ENCODE measurements at regions not wholly inside any gene's neighbourhood (a gene's known extent, or its start where the extent isn't known, plus 50 kb on each side); places are given as distances from the start of the nearest gene placed in this dataset.

DNA sequence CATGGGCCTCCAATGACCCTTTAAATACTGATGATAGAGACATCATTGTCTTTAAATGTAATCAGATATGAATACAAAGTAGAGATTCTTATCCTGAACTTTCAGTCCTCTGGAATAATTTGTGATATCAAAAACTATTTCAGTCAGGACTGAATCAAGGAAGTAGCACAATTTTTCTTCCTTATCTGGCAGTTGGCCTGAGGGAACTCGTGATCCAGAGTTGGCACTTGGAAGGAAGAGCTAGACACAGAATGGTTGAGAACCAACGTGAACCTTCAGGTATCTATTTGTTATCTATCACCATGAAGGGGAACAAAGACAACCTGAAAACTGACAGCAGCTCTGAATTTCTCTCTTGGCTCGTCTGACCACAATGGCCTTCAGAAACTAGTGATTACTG, 269.3 kb downstream of the PRDM9 start:
- TF ChIP-seq, protein P1, sequence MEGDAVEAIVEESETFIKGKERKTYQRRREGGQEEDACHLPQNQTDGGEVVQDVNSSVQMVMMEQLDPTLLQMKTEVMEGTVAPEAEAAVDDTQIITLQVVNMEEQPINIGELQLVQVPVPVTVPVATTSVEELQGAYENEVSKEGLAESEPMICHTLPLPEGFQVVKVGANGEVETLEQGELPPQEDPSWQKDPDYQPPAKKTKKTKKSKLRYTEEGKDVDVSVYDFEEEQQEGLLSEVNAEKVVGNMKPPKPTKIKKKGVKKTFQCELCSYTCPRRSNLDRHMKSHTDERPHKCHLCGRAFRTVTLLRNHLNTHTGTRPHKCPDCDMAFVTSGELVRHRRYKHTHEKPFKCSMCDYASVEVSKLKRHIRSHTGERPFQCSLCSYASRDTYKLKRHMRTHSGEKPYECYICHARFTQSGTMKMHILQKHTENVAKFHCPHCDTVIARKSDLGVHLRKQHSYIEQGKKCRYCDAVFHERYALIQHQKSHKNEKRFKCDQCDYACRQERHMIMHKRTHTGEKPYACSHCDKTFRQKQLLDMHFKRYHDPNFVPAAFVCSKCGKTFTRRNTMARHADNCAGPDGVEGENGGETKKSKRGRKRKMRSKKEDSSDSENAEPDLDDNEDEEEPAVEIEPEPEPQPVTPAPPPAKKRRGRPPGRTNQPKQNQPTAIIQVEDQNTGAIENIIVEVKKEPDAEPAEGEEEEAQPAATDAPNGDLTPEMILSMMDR (IDR thresholded peaks at IDR 0.05), result no peak
- no peak for TF ChIP-seq POLR2A (IDR thresholded peaks at IDR 0.05)

All from heart left ventricle (tissue), 13 donors.